ENCODE measurements at regions not wholly inside any gene's neighbourhood (a gene's known extent, or its start where the extent isn't known, plus 50 kb on each side); places are given as distances from the start of the nearest gene placed in this dataset.

DNA sequence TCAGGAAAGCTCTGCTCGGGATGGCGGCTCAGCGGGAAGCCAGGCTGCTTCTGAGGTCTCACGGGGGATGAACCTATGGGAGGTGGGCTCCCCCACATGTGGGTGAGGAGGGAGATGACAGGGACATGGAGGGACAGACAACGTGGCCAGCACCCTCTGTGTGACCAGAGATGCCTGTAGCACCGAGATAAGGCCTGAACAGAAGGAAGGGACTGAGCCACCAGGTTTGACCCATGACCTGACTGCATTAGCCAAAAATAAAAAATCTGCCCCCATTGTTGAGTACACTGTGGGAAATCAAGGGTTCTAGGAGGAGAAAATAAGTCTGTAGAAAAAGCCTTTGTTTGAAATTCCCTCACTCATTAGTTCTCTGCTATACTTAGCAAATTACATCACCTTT, 105.7 kb downstream of the RNASET2 start:
- TF ChIP-seq, protein P1, sequence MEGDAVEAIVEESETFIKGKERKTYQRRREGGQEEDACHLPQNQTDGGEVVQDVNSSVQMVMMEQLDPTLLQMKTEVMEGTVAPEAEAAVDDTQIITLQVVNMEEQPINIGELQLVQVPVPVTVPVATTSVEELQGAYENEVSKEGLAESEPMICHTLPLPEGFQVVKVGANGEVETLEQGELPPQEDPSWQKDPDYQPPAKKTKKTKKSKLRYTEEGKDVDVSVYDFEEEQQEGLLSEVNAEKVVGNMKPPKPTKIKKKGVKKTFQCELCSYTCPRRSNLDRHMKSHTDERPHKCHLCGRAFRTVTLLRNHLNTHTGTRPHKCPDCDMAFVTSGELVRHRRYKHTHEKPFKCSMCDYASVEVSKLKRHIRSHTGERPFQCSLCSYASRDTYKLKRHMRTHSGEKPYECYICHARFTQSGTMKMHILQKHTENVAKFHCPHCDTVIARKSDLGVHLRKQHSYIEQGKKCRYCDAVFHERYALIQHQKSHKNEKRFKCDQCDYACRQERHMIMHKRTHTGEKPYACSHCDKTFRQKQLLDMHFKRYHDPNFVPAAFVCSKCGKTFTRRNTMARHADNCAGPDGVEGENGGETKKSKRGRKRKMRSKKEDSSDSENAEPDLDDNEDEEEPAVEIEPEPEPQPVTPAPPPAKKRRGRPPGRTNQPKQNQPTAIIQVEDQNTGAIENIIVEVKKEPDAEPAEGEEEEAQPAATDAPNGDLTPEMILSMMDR (IDR thresholded peaks at IDR 0.05; ENCODE audit: extremely low read depth in 1 of 2, insufficient read depth in 1 of 2, low read depth in 1 of 2, low read length in 2 of 2), result no peak
- no peak for TF ChIP-seq POLR2A (IDR thresholded peaks at IDR 0.05; ENCODE audit: low read depth, low read length)
- no peak for TF ChIP-seq EZH2 (IDR thresholded peaks at IDR 0.05; ENCODE audit: borderline replicate concordance, low read depth, low read length, severe bottlenecking)
- no peak for TF ChIP-seq POLR2AphosphoS5 (IDR thresholded peaks at IDR 0.05; ENCODE audit: insufficient read depth, low read depth, low read length)

All from endothelial cell of umbilical vein (primary cell).